HG02852 (cell line): ENCODE measurements at regions not wholly inside any gene's neighbourhood (a gene's known extent, or its start where the extent isn't known, plus 50 kb on each side); places are given as distances from the start of the nearest gene placed in this dataset.

Source experiments
- ATAC-seq: cut with Tn5 transposase; IDR thresholded peaks from one replicate; pipeline ENCODE4 v1.9.1; 2021; ENCODE audit warnings: mild to moderate bottlenecking, moderate library complexity; ENCODE audit not compliant: unreplicated experiment

- ATAC-seq, result no peak
These were observed 898.3 kb downstream of the VRK1 start for GRCh38 chr14:97695456-97695981.

- ATAC-seq, result peak; percentile 72
These were observed 900.6 kb downstream of the VRK1 start for GRCh38 chr14:97697772-97698171.

GRCh38 chr14:97699026-97699425 lies 901.8 kb downstream of the VRK1 start:
- no peak for ATAC-seq

GRCh38 chr14:97703006-97703760 lies 906.0 kb downstream of the VRK1 start:
- ATAC-seq, result no peak

- no peak for ATAC-seq
These were observed 907.2 kb downstream of the VRK1 start for GRCh38 chr14:97704316-97704885.

- no peak for ATAC-seq
These were observed 907.9 kb downstream of the VRK1 start for GRCh38 chr14:97705107-97705506.

GRCh38 chr14:97705976-97706375 lies 908.8 kb downstream of the VRK1 start:
- ATAC-seq, result no peak

GRCh38 chr14:97706819-97707218 lies 909.6 kb downstream of the VRK1 start:
- no peak for ATAC-seq

GRCh38 chr14:97707603-97708002 lies 910.4 kb downstream of the VRK1 start:
- no peak for ATAC-seq

- ATAC-seq, result no peak
These were observed 912.4 kb downstream of the VRK1 start for GRCh38 chr14:97709552-97709951.

- ATAC-seq, result no peak
These were observed 913.5 kb downstream of the VRK1 start for GRCh38 chr14:97710726-97711125.

GRCh38 chr14:97712471-97712870 lies 915.3 kb downstream of the VRK1 start:
- ATAC-seq, result no peak

- no peak for ATAC-seq
These were observed 915.8 kb downstream of the VRK1 start for GRCh38 chr14:97713023-97713422.

- ATAC-seq, result no peak
These were observed 921.8 kb downstream of the VRK1 start for GRCh38 chr14:97718886-97719442.

- no peak for ATAC-seq
These were observed 922.7 kb downstream of the VRK1 start for GRCh38 chr14:97719931-97720330.

- no peak for ATAC-seq
These were observed 926.2 kb downstream of the VRK1 start for GRCh38 chr14:97723351-97723750.

GRCh38 chr14:97723819-97724218 lies 926.6 kb downstream of the VRK1 start:
- ATAC-seq, result no peak

GRCh38 chr14:97724265-97724731 lies 927.1 kb downstream of the VRK1 start:
- no peak for ATAC-seq

- ATAC-seq, result no peak
These were observed 929.5 kb downstream of the VRK1 start for GRCh38 chr14:97726676-97727075.

- no peak for ATAC-seq
These were observed 933.5 kb downstream of the VRK1 start for GRCh38 chr14:97730706-97731105.

- no peak for ATAC-seq
These were observed 934.6 kb downstream of the VRK1 start for GRCh38 chr14:97731800-97732199.

- ATAC-seq, result no peak
These were observed 950.1 kb downstream of the VRK1 start for GRCh38 chr14:97747316-97747715.
